GM12873 (cell line): ENCODE measurements at regions not wholly inside any gene's neighbourhood (a gene's known extent, or its start where the extent isn't known, plus 50 kb on each side); places are given as distances from the start of the nearest gene placed in this dataset.

Experiments
- CTCF ChIP-seq: IDR thresholded peaks from 2 replicates; pipeline ENCODE4 v1.5.1; 2012; ENCODE audit warnings: low read depth, mild to moderate bottlenecking, moderate library complexity, low read length, control low read depth; ENCODE audit not compliant: insufficient read depth; ENCODE audit errors: missing control alignments

GRCh38 chr3:153631102-153631501, 469.1 kb downstream of the RAP2B start:
- TF ChIP-seq CTCF: no peak

- TF ChIP-seq CTCF: no peak
These were observed 469.6 kb downstream of the RAP2B start for GRCh38 chr3:153631664-153632063.

GRCh38 chr3:153633407-153633806, 471.4 kb downstream of the RAP2B start:
- no peak for TF ChIP-seq CTCF

- TF ChIP-seq CTCF: no peak
These were observed 472.7 kb downstream of the RAP2B start for GRCh38 chr3:153634683-153635082.

- no peak for TF ChIP-seq CTCF
These were observed 477.6 kb downstream of the RAP2B start for GRCh38 chr3:153639631-153640030.

GRCh38 chr3:153640689-153641665, 479.0 kb downstream of the RAP2B start:
- no peak for TF ChIP-seq CTCF

- no peak for TF ChIP-seq CTCF
These were observed 471.8 kb upstream of the ARHGEF26 start for GRCh38 chr3:153649286-153649839.
